HepG2 (cell line): ENCODE measurements at regions not wholly inside any gene's neighbourhood (a gene's known extent, or its start where the extent isn't known, plus 50 kb on each side); places are given as distances from the start of the nearest gene placed in this dataset.

ENCODE experiments used
- ATAC-seq: fragments of 200-7000 bp; cut with Tn5 transposase; 3 replicates; pipeline ENCODE4 v1.9.1; 2020; ENCODE audit warnings: mild to moderate bottlenecking, moderate library complexity
- BruUV-seq: library from RNA; stranded (reverse); fragments of 400-500 nt; replicated peaks from 2 replicates; lab custom pipeline; 2021; lab: Mats Ljungman, UMichigan
- CTCF ChIA-PET: fragments of 300-600 bp; formaldehyde crosslinking; extraction: SDS; loops from one replicate; lab custom pipeline; 2021; ENCODE audit warnings: low total read pairs, inconsistent platforms, low intra/inter-chr PET ratio; lab: Yijun Ruan, JAX
- POLR2A ChIA-PET: fragments of 350-600 bp; sonication (Branson Sonifier 250); formaldehyde crosslinking; loops from one replicate; lab custom pipeline; 2020; ENCODE audit warnings: antibody characterized with exemption, inconsistent platforms; lab: Yijun Ruan, JAX
- DNase-seq: peaks from one replicate; pipeline ENCODE4 v3.0.0-alpha.2; 2015; ENCODE audit warnings: low spot score
- FAIRE-seq: peaks from 3 replicates; lab custom pipeline; 2011; peaks lifted over from hg19 to GRCh38; lab: Jason Lieb, UNC
- H2AFZ ChIP-seq: one replicate; pipeline ENCODE4 v1.6.1; 2011; ENCODE audit warnings: low read length, inconsistent platforms
- H3K27ac ChIP-seq: fragments of 300-600 bp; 3 replicates; pipeline ENCODE4 v1.8.0; 2011; ENCODE audit warnings: mixed run types, mild to moderate bottlenecking, mixed read lengths, low read length, inconsistent platforms; ENCODE audit not compliant: insufficient read depth; ENCODE audit errors: extremely low read length
- H3K27me3 ChIP-seq, 2 experiments: fragments of 200-600 bp in 1 of 2; 2 replicates in 1 of 2; 3 replicates in 1 of 2; pipeline versions ENCODE4 v1.6.0 to v1.8.0; 2011; ENCODE audit warnings: low read length in 2 of 2, mild to moderate bottlenecking in 2 of 2, moderate library complexity in 2 of 2, inconsistent platforms in 1 of 2; ENCODE audit not compliant: insufficient read depth in 2 of 2, control insufficient read depth in 1 of 2
- H3K36me3 ChIP-seq, 2 experiments: fragments of 200-600 bp in 1 of 2; replicated peaks in 1 of 2; 2 replicates in 1 of 2; 3 replicates in 1 of 2; pipeline versions ENCODE4 v1.5.1 to v1.8.0; 2011; ENCODE audit warnings: low read length in 2 of 2, inconsistent platforms in 1 of 2; ENCODE audit not compliant: insufficient read depth in 2 of 2, control insufficient read depth in 1 of 2
- H3K4me1 ChIP-seq: 2 replicates; pipeline ENCODE4 v1.5.1; 2012; ENCODE audit warnings: low read length, inconsistent platforms; ENCODE audit not compliant: insufficient read depth
- H3K4me2 ChIP-seq: 2 replicates; pipeline ENCODE4 v1.6.0; 2011; ENCODE audit warnings: low read depth, low read length, inconsistent platforms
- H3K4me3 ChIP-seq, 3 experiments: fragments of 200-600 bp in 1 of 3; sonication (generic), shearing (Covaris generic) in 1 of 3; replicated peaks in 1 of 3; 2 replicates each; pipeline ENCODE4 v1.5.1; 2011 to 2016; ENCODE audit warnings: low read length in 3 of 3, inconsistent platforms in 2 of 3, low read depth in 2 of 3, mild to moderate bottlenecking in 2 of 3, control low read depth in 1 of 3, mixed read lengths in 1 of 3; ENCODE audit not compliant: insufficient read depth in 1 of 3
- H3K79me2 ChIP-seq: one replicate; pipeline ENCODE4 v1.6.1; 2011; ENCODE audit warnings: low read length, inconsistent platforms; ENCODE audit not compliant: insufficient read depth
- H3K9ac ChIP-seq: 2 replicates; pipeline ENCODE4 v1.6.0; 2011; ENCODE audit warnings: mild to moderate bottlenecking, low read depth, low read length, inconsistent platforms; ENCODE audit not compliant: insufficient read depth
- H3K9me3 ChIP-seq: 2 replicates; pipeline ENCODE4 v1.5.1; 2012; ENCODE audit warnings: mild to moderate bottlenecking, low read length
- H4K20me1 ChIP-seq: 2 replicates; pipeline ENCODE4 v1.6.0; 2011; ENCODE audit warnings: inconsistent platforms, mild to moderate bottlenecking, low read length, moderate library complexity; ENCODE audit not compliant: insufficient read depth
- BHLHE40 ChIP-seq: IDR thresholded peaks from 2 replicates; pipeline ENCODE4 v1.6.1; 2011; ENCODE audit warnings: low read length, improper control_type of control experiment
- CBFB ChIP-seq: sonication (generic); formaldehyde crosslinking; IDR thresholded peaks from 2 replicates; pipeline ENCODE4 v1.4.0; 2020; ENCODE audit warnings: missing genetic modification reagents
- CBX1 ChIP-seq: IDR thresholded peaks from one replicate; pipeline ENCODE4 v1.6.1; 2016; ENCODE audit warnings: antibody characterized with exemption, low read depth
- HCFC1 ChIP-seq: fragments of 150-350 bp; IDR thresholded peaks from 2 replicates; pipeline ENCODE4 v1.6.1; 2014; ENCODE audit warnings: low read depth, low read length
- HMG20A ChIP-seq: IDR thresholded peaks from 2 replicates; pipeline ENCODE4 v1.6.1; 2016; ENCODE audit warnings: borderline replicate concordance
- MYC ChIP-seq: sonication (generic); formaldehyde crosslinking; IDR thresholded peaks from 2 replicates; pipeline ENCODE4 v1.9.0; 2021; ENCODE audit warnings: missing genetic modification reagents, borderline replicate concordance
- NKX3-1 ChIP-seq: sonication (generic); formaldehyde crosslinking; IDR thresholded peaks from 2 replicates; pipeline ENCODE4 v1.5.0; 2020; ENCODE audit warnings: missing genetic modification reagents
- RNF2 ChIP-seq: fragments of 450-650 bp; conservative IDR thresholded peaks from 2 replicates; pipeline ENCODE4 v1.6.1; 2016; ENCODE audit warnings: low read depth
- SMAD1 ChIP-seq: sonication (generic); formaldehyde crosslinking; IDR thresholded peaks from 2 replicates; pipeline ENCODE4 v1.4.0; 2020; ENCODE audit warnings: missing genetic modification reagents, low read depth, mild to moderate bottlenecking, borderline replicate concordance
- ZBTB38 ChIP-seq: sonication (generic); formaldehyde crosslinking; IDR thresholded peaks from 2 replicates; pipeline ENCODE4 v1.5.1; 2020; ENCODE audit warnings: mild to moderate bottlenecking, missing genetic modification reagents
- ZKSCAN8 ChIP-seq: IDR thresholded peaks from 2 replicates; pipeline ENCODE4 v1.6.1; 2016; ENCODE audit warnings: borderline replicate concordance, missing genetic modification reagents, missing compliant biosample characterization
- ZNF274 ChIP-seq: sonication (generic); formaldehyde crosslinking; IDR thresholded peaks from 2 replicates; pipeline ENCODE4 v1.5.1; 2020; ENCODE audit warnings: mild to moderate bottlenecking, missing genetic modification reagents
- ZNF33A ChIP-seq: sonication (generic); formaldehyde crosslinking; IDR thresholded peaks from 2 replicates; pipeline ENCODE4 v1.5.1; 2020; ENCODE audit warnings: missing genetic modification reagents, mild to moderate bottlenecking, moderate library complexity, borderline replicate concordance
- ZNF737 ChIP-seq: sonication (generic); formaldehyde crosslinking; IDR thresholded peaks from 2 replicates; pipeline ENCODE4 v1.5.0; 2020; ENCODE audit warnings: missing genetic modification reagents, mild to moderate bottlenecking, borderline replicate concordance
- ZNF790 ChIP-seq: sonication (generic); formaldehyde crosslinking; IDR thresholded peaks from 2 replicates; pipeline ENCODE4 v1.8.0; 2022; ENCODE audit warnings: missing genetic modification reagents, mild to moderate bottlenecking, borderline replicate concordance
- WGBS: methylation state at CpG from one replicate; pipeline ENCODE4 v1.1.6; 2017; ENCODE audit warnings: low lambda C conversion rate; 5-methylcytosine and 5-hydroxymethylcytosine counted together
- in situ Hi-C: cut with HindIII; loops from 2 replicates; pipeline ENCODE4 v1.10.0; 2017; ENCODE audit warnings: low pct_unique_long_range_greater_than_20kb; ENCODE audit not compliant: extremely low pct_ligation_motif_present
- intact Hi-C: fragments of 100-400 bp; cut with micrococcal nuclease; formaldehyde crosslinking; loops from one replicate; pipeline ENCODE4 v1.10.0; 2022; ENCODE audit not compliant: unreplicated experiment

DNA sequence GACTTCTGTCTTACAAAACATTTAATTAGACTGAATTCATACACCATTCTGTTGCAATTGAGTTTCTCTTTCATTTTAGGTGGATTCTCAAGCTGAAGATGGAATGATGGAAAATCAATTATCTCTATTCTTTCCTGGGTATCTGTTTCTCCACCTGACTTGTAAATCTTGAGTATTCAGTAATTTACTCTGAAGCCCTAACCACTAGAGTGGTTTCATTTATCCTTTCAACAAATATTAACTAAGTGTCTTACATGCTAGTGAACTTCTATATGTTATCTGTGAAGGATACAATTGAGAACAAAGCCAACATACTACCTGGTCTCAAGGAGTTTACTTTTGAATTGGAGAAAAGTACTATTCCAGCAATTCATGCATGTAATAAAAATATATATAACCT lies 94.1 kb upstream of the ZNF804A start (continued):
- TF ChIP-seq CBFB (CRISPR knock-in tag), result no peak
- no peak for TF ChIP-seq CBX1
- no peak for TF ChIP-seq ZNF33A (CRISPR knock-in tag)

GRCh38 chr2:184507254-184507653 lies 91.1 kb upstream of the ZNF804A start:
- Histone ChIP-seq H4K20me1 (no peaks in the 10 kb centered on the region), H3K27me3 (no peaks in the 10 kb centered on the region), H3K9ac (no peak overlapping the region)
- TF ChIP-seq SMAD1, result no peak
- no peak for TF ChIP-seq ZBTB38 (CRISPR knock-in tag)
- TF ChIP-seq BHLHE40, result no peak
- TF ChIP-seq ZNF790, result no peak
- TF ChIP-seq ZKSCAN8, result no peak
- TF ChIP-seq HCFC1, result no peak
- TF ChIP-seq ZNF274, result no peak
- no peak for TF ChIP-seq RNF2
- no peak for TF ChIP-seq NKX3-1 (CRISPR knock-in tag)
- no peak for TF ChIP-seq HMG20A (CRISPR knock-in tag)
- no peak for TF ChIP-seq MYC (CRISPR knock-in tag)
- TF ChIP-seq ZNF737 (CRISPR knock-in tag), result no peak
- TF ChIP-seq, all 625 proteins: peak for 0
- no peak overlapping the region for H2AFZ ChIP-seq
- no TSS peak for BruUV-seq
- no peaks in the 10 kb centered on the region for H3K4me1 ChIP-seq
- ChIA-PET POLR2A (no interaction called here), CTCF (no interaction called here)
- no peak overlapping the region for H3K4me2 ChIP-seq
- WGBS, result 7% methylated on average over 5 of the region's 5 CpGs
- H3K79me2 ChIP-seq, result no peaks in the 10 kb centered on the region
- no peak for ATAC-seq
- DNase-seq, result no peak
- in situ Hi-C loops (no loop called here), intact Hi-C loops (no loop called here)
- H3K27ac ChIP-seq, result no peak overlapping the region
- H3K4me3 ChIP-seq, result no peak overlapping the region
- no peak for FAIRE-seq
- H3K36me3 ChIP-seq, result no peaks in the 10 kb centered on the region
- no peaks in the 10 kb centered on the region for H3K9me3 ChIP-seq
